GM13977 (cell line): ENCODE measurements at regions not wholly inside any gene's neighbourhood (a gene's known extent, or its start where the extent isn't known, plus 50 kb on each side); places are given as distances from the start of the nearest gene placed in this dataset.

Source experiments
- DNase-seq: peaks from one replicate; pipeline ENCODE4 v3.0.0; 2012; ENCODE audit warnings: low spot score
- CTCF ChIP-seq: IDR thresholded peaks from 2 replicates; pipeline ENCODE4 v1.5.1; 2012; ENCODE audit warnings: mild to moderate bottlenecking, control low read depth; ENCODE audit not compliant: insufficient read depth; ENCODE audit errors: extremely low read depth, missing control alignments
- in situ Hi-C: fragments of 300-500 bp; cut with MboI; formaldehyde crosslinking; loops from one replicate; pipeline ENCODE4 v1.12.0; 2022; ENCODE audit warnings: low sequenced_read_pairs, low pct_unique_long_range_greater_than_20kb, mixed read lengths, inconsistent platforms; ENCODE audit not compliant: unreplicated experiment

GRCh38 chr1:87842156-87842555 lies 513.5 kb downstream of the LMO4 start:
- in situ Hi-C loops: no loop called here
- TF ChIP-seq CTCF: no peak
- DNase-seq: no peak

GRCh38 chr1:87844251-87844650 lies 515.6 kb downstream of the LMO4 start:
- in situ Hi-C loops: no loop called here
- no peak for DNase-seq
- no peak for TF ChIP-seq CTCF

- in situ Hi-C loops: no loop called here
- no peak for DNase-seq
- no peak for TF ChIP-seq CTCF
Measured at GRCh38 chr1:87851490-87851889, 522.8 kb downstream of the LMO4 start.

- in situ Hi-C loops: no loop called here
- DNase-seq: no peak
- no peak for TF ChIP-seq CTCF
Measured at GRCh38 chr1:87852410-87853161, 523.9 kb downstream of the LMO4 start.

GRCh38 chr1:87853576-87854351 lies 525.1 kb downstream of the LMO4 start:
- DNase-seq: no peak

GRCh38 chr1:87863317-87863716 lies 534.6 kb downstream of the LMO4 start:
- no peak for DNase-seq
- no peak for TF ChIP-seq CTCF
- in situ Hi-C loops: no loop called here

More at GRCh38 chr1:87853576-87854351, 525.1 kb downstream of the LMO4 start:
- no peak for TF ChIP-seq CTCF
- in situ Hi-C loops: no loop called here
